GM12864 (cell line): ENCODE measurements at regions not wholly inside any gene's neighbourhood (a gene's known extent, or its start where the extent isn't known, plus 50 kb on each side); places are given as distances from the start of the nearest gene placed in this dataset.

Experiments used
- DNase-seq: peaks from one replicate; pipeline ENCODE4 v3.0.0-alpha.2; 2011; ENCODE audit warnings: low read depth
- H3K4me3 ChIP-seq: 2 replicates; pipeline ENCODE4 v1.5.1; 2011; ENCODE audit warnings: mild to moderate bottlenecking, low read depth, low read length, control low read depth
- CTCF ChIP-seq: IDR thresholded peaks from 2 replicates; pipeline ENCODE4 v1.5.1; 2011; ENCODE audit warnings: low read depth, mild to moderate bottlenecking, moderate library complexity, low read length, control low read depth, inconsistent platforms; ENCODE audit errors: missing control alignments

DNA sequence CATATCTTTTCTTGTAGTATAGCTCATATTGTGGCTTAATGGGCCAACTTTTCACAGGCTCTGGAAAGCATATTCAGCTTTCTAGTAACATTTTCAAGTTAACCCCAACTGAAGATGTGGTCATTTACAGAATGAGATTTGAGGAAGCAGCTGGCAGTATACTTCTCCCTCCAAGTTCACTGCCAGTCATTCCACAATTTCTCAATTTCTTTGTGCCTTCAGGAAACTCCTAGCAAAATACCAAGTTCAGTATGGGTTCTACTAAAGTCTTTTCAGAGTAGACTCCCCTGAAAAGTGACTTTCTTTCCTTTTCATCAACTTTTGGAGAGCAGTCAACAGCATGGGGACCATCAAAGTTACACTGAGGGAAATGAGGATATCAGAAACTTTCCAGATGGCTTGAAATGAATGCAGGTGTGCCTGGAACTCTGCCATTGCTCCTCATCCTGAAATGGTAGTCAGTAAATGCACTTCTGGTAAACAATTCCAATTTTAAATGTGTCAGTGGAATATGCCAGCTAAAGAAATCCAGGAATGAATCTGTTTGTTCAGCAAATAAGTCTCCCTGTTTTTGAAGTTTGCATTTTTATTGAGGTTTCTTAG lies 81.5 kb upstream of the TEX13D start:
- no peak for TF ChIP-seq CTCF
- H3K4me3 ChIP-seq = no peak overlapping the region
- DNase-seq = no peak

- DNase-seq = no peak
- H3K4me3 ChIP-seq = no peak overlapping the region
- TF ChIP-seq CTCF = no peak
Observed at GRCh38 chrX:124254611-124255010, 77.8 kb upstream of the TEX13D start.

- H3K4me3 ChIP-seq = no peak overlapping the region
- DNase-seq = no peak
- no peak for TF ChIP-seq CTCF
Observed at GRCh38 chrX:124256216-124256615, 76.2 kb upstream of the TEX13D start.

GRCh38 chrX:124256629-124257380 lies 75.7 kb upstream of the TEX13D start:
- H3K4me3 ChIP-seq = no peak overlapping the region
- no peak for DNase-seq

DNA sequence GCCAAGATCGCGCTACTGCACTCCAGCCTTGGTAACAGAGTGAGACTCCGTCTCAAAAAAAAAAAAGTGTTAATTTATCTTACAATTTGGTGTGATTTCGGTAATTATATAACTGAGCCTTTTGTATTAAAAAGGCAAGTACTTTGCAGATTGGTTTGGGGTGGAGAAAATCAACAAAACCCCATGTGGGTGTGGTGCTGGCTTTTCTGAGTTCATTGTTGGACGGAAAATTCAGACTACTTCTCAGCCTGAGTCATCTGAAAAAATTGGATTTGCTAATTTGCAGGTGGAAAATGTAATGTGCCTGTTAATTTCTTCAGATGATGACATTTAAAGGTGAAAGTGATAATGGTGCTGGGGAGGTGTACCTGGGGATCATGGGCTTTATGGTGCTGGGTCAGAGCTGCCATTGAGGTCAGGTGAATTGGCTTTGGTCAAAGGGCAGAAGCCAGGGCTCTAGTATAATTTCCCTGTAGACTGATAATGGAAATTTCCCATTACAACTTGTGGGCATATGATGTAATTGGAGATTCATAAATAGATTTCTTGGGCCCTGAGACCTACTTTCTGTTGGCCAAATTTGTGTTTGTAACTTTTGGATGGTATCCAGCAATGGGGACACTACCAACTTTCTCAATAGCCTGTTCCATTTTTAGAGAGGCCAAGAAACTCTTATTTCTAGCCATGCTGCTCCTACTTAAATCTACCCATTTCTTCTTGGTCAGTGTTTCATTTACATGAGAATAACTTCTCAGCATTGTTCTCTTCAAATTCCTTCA lies 74.3 kb upstream of the TEX13D start:
- no peak for DNase-seq
- no peak overlapping the region for H3K4me3 ChIP-seq
- no peak for TF ChIP-seq CTCF

More at GRCh38 chrX:124256629-124257380, 75.7 kb upstream of the TEX13D start:
- TF ChIP-seq CTCF = no peak

DNA sequence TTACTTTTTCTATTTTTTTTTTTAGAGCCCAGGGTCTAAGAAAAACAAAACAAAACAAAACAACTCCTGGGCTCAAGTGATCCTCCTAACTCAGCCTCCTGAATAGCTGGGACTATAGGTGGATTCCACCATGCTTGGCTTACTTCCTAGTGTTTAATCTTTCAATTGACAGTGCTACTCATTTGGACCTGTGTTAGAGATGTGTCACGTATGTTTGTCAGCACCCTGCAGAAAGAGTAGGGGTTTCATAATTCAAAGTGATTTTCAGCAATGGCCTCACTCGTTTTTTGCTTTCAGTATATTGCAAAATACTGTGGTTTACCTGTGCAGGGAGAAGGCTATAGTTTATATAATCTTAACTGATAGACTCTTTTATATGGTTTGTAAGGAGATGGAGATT lies 71.6 kb upstream of the TEX13D start:
- DNase-seq = no peak
- H3K4me3 ChIP-seq = no peak overlapping the region
- TF ChIP-seq CTCF = no peak
